Stimulated activated CD8-positive, alpha-beta memory T cell treated with anti-CD3 and anti-CD28 coated beads, Interleukin-15, amount 100 ng/mL, for 24 hours (primary cell): ENCODE measurements at regions not wholly inside any gene's neighbourhood (a gene's known extent, or its start where the extent isn't known, plus 50 kb on each side); places are given as distances from the start of the nearest gene placed in this dataset.
A peak's percentile ranks its signal among the peaks of the same experiment; 100 is the strongest.

Experiments
- DNase-seq: peaks from one replicate; pipeline ENCODE4 v3.0.0-alpha.2; 2020; ENCODE audit warnings: low read depth

DNA sequence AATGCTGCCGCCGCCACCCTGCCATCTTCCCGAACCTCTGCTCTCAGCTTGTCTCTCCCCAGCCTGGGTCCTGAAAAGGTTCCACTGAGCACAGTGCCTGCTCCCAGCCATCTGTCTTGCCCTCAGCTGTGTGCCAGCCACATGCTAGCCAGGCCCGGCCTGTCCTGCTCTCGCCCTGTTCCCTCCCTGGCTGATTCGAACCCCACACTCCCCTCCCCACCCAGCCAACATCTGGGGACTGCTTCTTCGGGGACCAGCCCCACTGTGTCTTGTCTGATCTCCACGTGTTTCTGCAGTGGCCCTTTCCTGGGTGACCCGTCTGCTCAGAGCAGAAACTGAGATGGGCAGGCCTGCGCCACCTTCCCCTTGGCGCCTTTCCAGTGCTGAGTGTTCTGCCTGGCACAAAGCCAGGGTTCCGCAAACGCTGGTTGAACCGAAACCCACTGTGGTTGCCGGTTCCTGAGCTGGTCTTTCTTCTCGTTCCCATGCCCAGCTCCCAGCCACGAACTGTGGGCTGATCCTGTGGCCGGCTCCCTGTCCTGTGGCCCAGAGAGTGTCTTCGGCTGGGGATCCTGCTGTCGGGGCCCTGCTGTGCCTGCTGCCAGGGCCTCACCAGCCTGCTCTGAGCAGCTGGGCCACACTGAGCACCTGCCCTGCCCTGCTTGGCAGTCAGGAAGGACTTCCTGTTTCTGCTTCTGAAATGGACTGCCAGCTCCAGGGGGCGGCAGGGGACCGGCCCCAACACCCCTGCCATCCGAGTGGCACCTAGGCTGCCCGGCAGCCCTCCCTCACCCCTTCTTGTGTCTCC, 62.7 kb upstream of the KLF13 start:
- peak; percentile 32 for DNase-seq

DNA sequence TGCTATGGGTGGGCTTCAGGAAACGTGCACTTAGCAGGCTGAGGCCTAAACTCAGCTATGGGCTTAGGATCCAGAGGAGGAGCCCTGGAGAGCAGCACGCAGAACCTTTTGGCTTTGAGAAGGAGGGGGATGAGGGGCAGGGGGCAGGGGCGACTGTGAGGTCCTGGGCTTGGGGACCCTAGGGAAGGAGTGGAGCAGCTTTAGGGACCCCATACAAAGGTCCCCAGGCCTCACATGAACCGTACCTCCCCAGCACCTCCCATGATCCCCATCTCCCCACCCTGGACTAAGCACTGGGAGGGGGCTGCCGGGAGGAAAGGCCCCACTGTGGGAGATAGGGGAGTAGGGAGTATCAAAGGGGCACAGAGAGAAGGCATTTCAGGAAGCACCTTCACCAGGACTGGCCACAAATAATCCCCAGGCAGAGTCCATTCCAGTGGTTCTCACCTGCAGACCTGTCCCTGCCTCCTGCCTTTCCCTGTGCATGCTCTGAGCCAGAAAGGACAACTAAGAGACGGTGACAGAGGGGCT, 62.0 kb upstream of the KLF13 start:
- DNase-seq: no peak

DNA sequence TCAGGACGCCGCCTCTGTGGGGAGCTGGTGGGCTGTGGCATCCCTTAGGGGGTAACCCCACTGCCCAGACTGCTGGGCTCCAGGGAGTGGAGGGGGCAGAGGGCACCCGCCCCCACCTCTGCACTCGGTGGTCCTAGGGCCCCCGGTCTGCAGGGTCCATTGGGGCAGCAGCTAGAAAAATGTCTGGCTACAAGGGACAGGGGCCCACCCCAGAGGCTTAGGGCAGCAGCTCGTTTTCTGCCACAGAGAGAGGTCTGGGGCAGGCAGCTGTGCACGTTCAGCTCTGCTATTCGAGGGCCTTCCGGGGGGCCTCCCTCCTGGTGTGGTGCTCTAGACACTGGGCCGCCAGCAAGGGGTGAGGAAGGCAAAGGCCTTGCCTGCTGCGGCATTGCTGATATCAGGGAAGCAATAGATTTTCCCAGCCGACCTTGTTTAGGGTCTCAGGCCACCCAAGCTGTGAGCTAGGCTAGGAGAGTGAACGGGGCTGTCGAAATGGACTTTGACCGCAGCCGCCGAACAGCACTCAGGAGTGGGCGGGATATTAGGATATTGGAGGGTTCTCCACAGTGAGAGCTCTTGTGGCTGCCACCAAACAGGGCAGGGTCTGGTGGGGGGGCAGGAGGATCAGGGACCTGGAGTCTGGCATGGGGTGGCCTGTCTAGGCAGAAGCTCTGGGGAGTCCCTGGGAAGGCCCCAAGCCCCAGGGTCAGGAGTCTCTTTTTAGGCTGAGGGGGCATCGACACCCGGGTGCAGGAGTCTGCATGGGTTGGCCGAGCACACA, 61.4 kb upstream of the KLF13 start:
- DNase-seq: no peak

DNA sequence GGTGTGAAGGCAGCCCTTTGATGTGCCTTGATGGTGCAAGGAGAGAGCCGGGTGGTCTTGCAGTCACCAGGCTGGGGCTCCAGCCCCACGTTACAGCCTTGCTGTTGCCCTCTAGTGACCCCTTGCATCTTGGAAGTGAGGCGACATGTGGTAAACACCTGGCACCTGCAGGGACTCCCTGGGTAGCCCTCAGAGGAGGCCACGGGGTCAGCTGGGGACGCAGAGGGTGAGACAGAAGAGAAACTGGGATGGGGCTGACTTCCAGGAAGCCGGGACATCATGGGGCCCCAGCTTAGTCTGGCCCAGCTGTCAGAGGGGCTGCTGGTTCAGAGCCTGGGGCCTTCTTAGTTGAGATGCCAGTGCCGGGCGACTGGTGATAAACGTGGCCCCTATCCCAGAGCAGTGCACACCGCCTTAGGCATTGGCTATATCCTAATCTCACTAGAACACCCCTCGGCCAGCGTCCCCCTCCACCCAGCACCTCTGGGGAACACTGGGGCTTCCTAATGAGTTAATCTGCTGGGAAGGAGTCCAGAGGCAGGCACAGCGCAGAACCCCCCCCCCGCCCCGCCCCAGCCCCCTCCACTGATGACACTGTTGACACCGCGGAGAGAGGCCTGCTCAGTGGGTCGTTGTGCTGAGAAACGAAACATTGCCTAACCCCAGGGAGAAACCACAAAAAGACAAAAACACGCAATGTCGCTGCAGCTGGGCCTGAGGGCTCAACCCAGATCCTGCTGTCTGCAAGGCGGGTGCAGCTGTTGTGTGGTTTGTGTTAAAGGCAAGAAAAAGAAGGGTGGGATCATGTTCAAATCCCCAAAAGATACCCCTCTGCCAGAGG, 60.5 kb upstream of the KLF13 start:
- no peak for DNase-seq

DNA sequence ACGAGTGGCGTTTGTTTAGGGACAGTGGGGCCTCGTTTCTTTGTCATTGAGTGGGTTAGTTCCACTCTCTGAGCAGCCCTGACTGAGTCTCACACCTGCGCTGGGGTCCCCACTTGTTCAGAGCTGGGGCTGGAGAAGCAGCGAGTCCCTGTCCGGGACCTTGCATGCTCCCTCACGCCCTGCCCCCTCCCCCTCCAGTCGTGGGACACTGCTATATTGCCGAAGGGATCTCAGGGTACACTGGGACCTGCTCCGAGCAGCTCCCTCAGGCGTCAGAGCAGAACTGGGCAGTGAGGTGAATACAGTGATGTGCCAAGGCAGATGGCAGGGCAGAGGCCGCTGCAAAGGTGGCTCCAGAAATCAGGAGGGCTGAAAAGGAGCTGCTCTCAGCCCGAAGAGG, 59.9 kb upstream of the KLF13 start:
- no peak for DNase-seq

DNA sequence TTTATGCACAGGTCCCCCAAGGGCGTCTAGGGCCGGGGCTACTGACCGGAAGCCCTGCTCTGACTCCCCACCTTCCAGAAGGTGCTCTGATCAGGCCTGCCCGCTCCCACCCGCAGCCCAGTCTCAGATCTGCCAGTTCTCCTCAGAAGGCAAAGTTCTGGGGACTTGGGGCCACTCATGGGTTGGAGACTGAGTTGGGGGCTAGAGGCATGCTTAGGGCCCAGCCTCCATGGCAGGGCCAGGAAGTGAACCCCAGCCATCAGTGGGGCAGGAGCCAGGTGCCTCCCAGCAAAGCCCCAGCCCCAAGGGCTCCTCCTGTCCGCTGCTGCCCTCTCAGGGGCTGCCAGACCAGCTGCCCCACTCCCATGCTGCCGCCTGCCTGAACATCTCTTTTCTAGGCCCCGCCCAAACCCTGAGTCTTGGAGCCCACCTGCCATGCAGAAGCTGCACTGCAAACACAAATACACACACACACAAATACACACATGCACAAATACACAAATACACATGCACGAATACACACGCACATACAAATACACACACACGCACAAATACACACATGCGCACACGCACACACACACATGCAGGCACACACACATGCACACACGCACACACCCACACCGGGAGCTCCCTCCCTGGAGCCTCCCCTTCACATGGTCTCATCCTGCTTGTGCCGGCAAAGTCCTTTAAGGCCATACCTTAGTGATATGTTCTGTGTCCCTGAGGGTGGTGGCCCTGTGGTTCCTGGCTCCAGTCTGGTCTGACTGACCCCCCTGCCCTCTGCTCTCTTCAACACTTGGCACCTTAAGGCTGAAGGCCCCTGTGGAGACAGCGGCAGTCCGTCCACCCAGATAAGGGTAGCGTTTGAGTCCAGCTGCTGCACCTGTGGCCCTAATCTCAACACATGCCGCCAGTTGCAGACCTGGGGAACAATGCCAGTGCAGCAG, 59.2 kb upstream of the KLF13 start:
- DNase-seq: no peak

- DNase-seq: no peak
These were observed 58.5 kb upstream of the KLF13 start for GRCh38 chr15:31268108-31268501.

GRCh38 chr15:31268911-31269784, 57.5 kb upstream of the KLF13 start:
- no peak for DNase-seq

DNA sequence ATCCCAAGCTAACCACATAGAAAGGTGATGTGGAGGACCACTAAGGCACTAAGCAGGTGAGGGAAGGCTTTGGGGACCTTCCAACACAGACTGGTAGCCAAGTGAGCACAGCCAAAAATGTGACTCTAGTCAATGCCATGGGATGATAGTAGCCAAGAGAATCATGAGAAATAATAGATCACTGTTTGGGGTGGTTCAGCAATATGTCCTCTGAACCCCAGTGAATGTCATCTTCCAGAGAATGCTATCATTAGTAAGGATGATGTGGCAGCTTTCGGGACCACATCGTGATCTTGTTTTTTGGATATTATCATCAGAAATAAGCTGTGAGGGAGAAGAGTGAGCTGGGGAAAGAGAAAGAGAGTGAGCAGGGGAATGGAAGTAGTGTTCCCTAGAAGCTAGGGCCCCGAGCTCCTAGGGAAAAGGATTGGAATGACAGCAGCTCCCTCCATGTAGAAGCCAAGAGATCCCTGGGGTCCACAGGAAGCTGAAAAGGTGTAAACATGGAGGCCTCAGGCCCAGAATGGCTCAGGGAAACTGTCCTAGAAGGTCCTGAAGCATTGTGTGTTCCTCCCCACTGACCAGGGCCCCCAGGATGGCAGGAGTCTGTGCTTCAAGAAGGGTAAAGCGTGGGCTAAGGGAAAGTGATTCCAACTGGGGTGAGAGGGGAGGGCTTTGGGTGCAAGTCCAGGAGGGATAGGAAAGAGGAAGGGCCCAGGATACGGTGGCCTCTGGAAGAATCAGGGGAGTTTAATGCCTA, 56.6 kb upstream of the KLF13 start:
- no peak for DNase-seq

DNA sequence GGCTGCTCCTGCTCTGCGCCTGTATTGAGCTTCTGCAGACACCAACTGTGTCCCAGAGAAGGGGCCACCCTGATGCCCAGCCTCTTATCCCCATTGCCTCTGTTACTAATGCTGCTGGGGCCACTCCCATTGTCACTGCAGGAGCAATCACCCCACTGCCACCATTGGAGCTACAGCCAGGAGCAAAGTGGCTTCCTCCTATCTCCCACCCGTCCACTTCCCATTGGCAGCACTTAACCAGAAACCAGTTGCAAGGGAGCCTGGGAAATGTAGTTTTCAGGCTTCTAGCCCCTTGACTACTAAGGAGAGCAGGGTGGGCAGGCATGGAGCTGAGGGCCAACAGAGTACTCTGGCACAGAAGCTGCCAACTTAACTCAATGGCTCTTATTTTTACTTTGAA, 55.9 kb upstream of the KLF13 start:
- no peak for DNase-seq

DNA sequence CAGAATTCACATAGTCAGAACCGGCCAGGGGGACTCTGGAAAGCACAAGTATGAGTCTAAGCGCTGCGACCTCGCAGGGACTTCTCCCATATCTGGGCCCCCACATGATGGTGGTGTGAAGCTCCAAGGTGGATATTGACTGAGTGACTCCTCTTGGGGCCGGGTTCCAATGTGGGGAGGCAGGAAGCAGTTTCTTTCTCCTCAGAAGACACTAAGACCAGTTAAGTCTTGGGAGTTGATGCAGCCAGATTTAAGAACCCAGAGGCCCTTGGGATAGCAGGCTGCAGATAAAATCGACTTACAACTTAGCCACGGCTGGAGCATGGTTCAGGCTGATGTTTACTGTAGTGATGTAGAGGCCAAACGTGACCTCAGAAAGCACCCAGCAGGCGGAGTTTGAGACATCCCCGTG, 55.4 kb upstream of the KLF13 start:
- no peak for DNase-seq

- DNase-seq: no peak
These were observed 54.7 kb upstream of the KLF13 start for GRCh38 chr15:31271711-31272557.

DNA sequence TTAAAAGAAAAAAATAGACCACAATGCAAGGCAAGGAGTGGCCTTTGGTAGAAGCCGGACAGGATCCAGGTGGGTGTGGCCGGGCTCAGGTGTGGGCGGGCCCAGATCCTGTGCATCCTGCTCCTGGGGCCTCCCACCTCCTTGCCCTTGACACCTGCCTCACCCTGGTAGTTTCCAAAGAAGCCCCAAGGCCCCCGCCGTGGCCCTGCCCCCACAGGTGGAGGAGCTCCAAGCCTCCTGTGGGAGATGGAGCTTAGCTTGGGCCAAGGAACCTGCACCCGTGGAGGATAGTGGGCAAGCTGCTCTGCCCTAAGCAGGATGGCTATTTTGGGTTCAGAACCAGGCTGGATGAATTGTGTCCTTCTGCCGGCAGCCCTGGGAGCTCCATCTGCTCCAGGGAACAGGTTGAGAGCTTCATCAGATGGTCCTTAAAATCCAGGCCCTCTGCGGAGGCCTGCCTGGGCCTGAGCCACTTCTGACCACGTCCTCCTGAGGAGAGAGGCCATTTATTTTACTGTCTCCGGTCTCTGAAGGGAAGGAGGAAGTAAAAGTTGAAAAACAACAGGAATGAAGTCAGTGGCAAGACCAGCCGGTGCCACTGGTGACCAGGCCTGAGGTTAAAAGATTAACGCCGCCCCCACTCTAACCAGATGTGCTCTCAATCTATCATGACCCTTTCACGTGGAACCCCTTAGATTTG, 53.9 kb upstream of the KLF13 start:
- no peak for DNase-seq

GRCh38 chr15:31273258-31273941, 53.2 kb upstream of the KLF13 start:
- DNase-seq: no peak

DNA sequence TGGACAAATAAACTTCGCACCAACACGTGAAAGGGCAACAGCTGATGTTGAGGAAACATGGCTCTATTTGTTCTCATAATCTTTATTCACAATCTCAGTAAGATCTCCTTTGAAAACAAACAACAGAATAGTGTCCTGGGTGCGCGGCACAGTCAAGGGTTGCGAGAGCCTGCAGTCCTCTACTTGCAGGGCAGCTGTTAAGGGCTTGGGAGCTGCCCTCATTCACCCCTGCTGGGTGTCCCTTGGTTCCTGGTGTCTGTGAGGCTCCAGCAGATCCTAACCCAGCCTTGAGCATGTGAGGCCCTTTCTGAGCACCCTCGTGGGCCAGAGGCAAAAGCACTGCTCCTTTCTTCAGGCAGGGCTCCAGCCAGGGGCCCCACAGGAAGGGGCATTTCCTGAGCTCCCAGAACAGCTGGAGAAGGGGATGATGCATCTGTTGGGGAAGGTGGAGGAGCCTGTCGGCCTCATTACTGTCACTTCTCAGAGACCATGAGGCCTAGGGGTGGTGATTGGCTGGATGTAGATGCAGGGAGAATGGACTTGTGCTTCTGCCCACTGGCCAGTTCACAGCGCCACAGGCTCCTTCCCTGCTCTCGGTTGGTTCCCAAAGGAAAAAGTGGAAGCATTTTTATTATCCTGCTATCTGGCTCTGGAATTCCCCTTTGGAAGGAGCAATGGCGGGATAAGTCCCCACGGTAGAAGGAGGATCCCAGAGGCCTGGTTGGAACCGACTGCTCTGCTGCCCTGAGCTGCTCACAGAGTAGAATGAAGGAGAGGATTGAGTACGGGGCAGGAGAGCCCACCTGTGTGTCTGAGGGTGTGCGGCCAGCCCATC, 51.9 kb upstream of the KLF13 start:
- no peak for DNase-seq
